Endodermal cell (in vitro differentiated cells): ENCODE measurements at regions not wholly inside any gene's neighbourhood (a gene's known extent, or its start where the extent isn't known, plus 50 kb on each side); places are given as distances from the start of the nearest gene placed in this dataset.

Source experiments
- DNase-seq: peaks from one replicate; pipeline ENCODE4 v3.0.0-alpha.2; 2017
- H3K27ac ChIP-seq: 2 replicates; pipeline ENCODE4 v1.5.1; 2013; ENCODE audit warnings: mild to moderate bottlenecking, low read depth, low read length, moderate library complexity
- H3K27me3 ChIP-seq: 2 replicates; pipeline ENCODE4 v1.6.1; 2013; ENCODE audit warnings: mild to moderate bottlenecking, low read length, moderate library complexity; ENCODE audit not compliant: insufficient read depth, control insufficient read depth, poor library complexity, severe bottlenecking
- H3K36me3 ChIP-seq: 2 replicates; pipeline ENCODE4 v1.7.0; 2013; ENCODE audit warnings: mild to moderate bottlenecking, low read length, moderate library complexity; ENCODE audit not compliant: control insufficient read depth, insufficient read depth
- H3K4me1 ChIP-seq: one replicate; pipeline ENCODE4 v1.7.0; 2013; ENCODE audit warnings: low read length; ENCODE audit not compliant: control insufficient read depth, insufficient read depth
- H3K4me3 ChIP-seq: 2 replicates; pipeline ENCODE4 v1.5.1; 2013; ENCODE audit warnings: mild to moderate bottlenecking, low read length, moderate library complexity
- H3K9ac ChIP-seq: 2 replicates; pipeline ENCODE4 v1.6.1; 2013; ENCODE audit warnings: mild to moderate bottlenecking, low read length, moderate library complexity; ENCODE audit not compliant: poor library complexity, severe bottlenecking; ENCODE audit errors: extremely low read depth
- H3K9me3 ChIP-seq: 2 replicates; pipeline ENCODE4 v1.6.1; 2013; ENCODE audit warnings: mild to moderate bottlenecking, low read length, moderate library complexity; ENCODE audit not compliant: control insufficient read depth
- H3K27ac Mint-ChIP-seq: 2 replicates; pipeline ENCODE4 v1.8.0; 2020; ENCODE audit warnings: mixed read lengths
- H3K27me3 Mint-ChIP-seq: 2 replicates; pipeline ENCODE4 v1.8.0; 2021; ENCODE audit warnings: mild to moderate bottlenecking, mixed read lengths; ENCODE audit not compliant: insufficient read depth
- H3K36me3 Mint-ChIP-seq: 2 replicates; pipeline ENCODE4 v1.8.0; 2020; ENCODE audit warnings: low read depth, mixed read lengths
- H3K4me1 Mint-ChIP-seq: 2 replicates; pipeline ENCODE4 v1.8.0; 2020; ENCODE audit warnings: mixed read lengths
- H3K4me3 Mint-ChIP-seq: 2 replicates; pipeline ENCODE4 v1.8.0; 2020; ENCODE audit warnings: mild to moderate bottlenecking, moderate library complexity, mixed read lengths
- H3K9me3 Mint-ChIP-seq: 2 replicates; pipeline ENCODE4 v1.8.0; 2020; ENCODE audit warnings: mild to moderate bottlenecking, mixed read lengths
- WGBS, 2 experiments: methylation state at CpG; one replicate each; pipeline versions ENCODE4 v1.1.5 to v1.1.7; 2013; ENCODE audit warnings: missing lambda C conversion rate in 2 of 2, mixed read lengths in 1 of 2; ENCODE audit not compliant: insufficient coverage in 1 of 2, insufficient read length in 1 of 2; 5-methylcytosine and 5-hydroxymethylcytosine counted together
- TF ChIP-seq, protein P1 (sequence below): fragments of 200-600 bp; sonication (generic); conservative IDR thresholded peaks from 2 replicates; pipeline ENCODE4 v1.5.0; 2021; ENCODE audit warnings: antibody characterized with exemption, mild to moderate bottlenecking

DNA sequence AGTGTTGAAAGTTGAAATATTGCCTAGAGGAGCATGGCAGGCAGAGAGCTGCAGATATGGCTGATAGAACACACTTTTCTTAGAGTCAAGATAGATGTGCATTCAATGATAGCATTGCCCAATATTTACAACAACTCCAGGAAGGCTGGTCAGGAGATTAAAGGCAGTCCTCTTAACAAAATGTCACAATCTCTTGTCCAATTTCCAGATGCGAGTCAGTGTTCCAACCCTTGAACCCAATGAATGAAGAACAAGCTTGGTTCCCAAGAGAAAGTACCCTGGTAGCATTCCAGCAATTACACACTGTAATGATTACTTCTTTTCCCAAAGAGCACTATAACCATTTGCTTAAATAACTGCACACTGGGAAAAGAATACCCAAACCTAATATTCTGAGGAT lies 839.4 kb upstream of the VRK2 start:
- H3K9me3 Mint-ChIP-seq = no peaks in the 10 kb centered on the region
- H3K4me3 Mint-ChIP-seq = no peak overlapping the region
- H3K4me1 ChIP-seq = no peaks in the 10 kb centered on the region
- TF ChIP-seq, protein P1, sequence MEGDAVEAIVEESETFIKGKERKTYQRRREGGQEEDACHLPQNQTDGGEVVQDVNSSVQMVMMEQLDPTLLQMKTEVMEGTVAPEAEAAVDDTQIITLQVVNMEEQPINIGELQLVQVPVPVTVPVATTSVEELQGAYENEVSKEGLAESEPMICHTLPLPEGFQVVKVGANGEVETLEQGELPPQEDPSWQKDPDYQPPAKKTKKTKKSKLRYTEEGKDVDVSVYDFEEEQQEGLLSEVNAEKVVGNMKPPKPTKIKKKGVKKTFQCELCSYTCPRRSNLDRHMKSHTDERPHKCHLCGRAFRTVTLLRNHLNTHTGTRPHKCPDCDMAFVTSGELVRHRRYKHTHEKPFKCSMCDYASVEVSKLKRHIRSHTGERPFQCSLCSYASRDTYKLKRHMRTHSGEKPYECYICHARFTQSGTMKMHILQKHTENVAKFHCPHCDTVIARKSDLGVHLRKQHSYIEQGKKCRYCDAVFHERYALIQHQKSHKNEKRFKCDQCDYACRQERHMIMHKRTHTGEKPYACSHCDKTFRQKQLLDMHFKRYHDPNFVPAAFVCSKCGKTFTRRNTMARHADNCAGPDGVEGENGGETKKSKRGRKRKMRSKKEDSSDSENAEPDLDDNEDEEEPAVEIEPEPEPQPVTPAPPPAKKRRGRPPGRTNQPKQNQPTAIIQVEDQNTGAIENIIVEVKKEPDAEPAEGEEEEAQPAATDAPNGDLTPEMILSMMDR = no peak
- no peak overlapping the region for H3K9ac ChIP-seq
- H3K4me3 ChIP-seq = no peak overlapping the region
- H3K36me3 Mint-ChIP-seq = no peaks in the 10 kb centered on the region
- no peak overlapping the region for H3K27ac Mint-ChIP-seq
- WGBS, 2 experiments = 90 to 100% methylated on average over 1 of the region's 1 CpG
- no peaks in the 10 kb centered on the region for H3K9me3 ChIP-seq
- H3K27me3 ChIP-seq = no peaks in the 10 kb centered on the region
- H3K4me1 Mint-ChIP-seq = no peaks in the 10 kb centered on the region
- no peak for DNase-seq
- H3K36me3 ChIP-seq = no peaks in the 10 kb centered on the region
- H3K27me3 Mint-ChIP-seq = no peaks in the 10 kb centered on the region
- no peak overlapping the region for H3K27ac ChIP-seq

DNA sequence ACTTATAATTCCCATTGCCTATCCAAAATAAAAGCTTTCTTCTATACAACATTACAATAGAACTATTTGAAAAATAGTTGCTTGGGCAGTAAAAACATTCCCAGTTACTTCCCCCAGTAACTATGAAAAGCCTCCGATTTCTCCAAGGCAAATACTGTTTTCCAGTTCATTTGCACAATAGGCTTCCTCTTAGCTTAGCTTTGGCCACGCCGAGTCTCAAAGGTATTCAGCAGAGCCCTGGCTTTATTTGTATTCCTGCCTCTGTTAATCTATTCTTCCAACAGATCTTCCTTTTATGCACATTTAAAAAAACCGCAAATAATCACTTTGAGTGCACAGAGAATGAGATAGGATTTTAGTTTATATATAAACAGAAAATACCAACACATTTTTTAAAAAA lies 836.8 kb upstream of the VRK2 start:
- no peak for DNase-seq
- Histone ChIP-seq H3K4me3 (no peak overlapping the region), H3K9ac (no peak overlapping the region), H3K9me3 (no peaks in the 10 kb centered on the region), H3K4me1 (no peaks in the 10 kb centered on the region), H3K36me3 (no peaks in the 10 kb centered on the region), H3K27ac (no peak overlapping the region), H3K27me3 (no peaks in the 10 kb centered on the region)
- Mint-ChIP-seq H3K27ac (no peak overlapping the region), H3K36me3 (no peaks in the 10 kb centered on the region), H3K9me3 (no peaks in the 10 kb centered on the region), H3K4me3 (no peak overlapping the region), H3K4me1 (no peaks in the 10 kb centered on the region), H3K27me3 (no peaks in the 10 kb centered on the region)
- TF ChIP-seq, protein P1 = no peak
- WGBS, 2 experiments = 72 to 82% methylated on average over 3 of the region's 4 CpGs

DNA sequence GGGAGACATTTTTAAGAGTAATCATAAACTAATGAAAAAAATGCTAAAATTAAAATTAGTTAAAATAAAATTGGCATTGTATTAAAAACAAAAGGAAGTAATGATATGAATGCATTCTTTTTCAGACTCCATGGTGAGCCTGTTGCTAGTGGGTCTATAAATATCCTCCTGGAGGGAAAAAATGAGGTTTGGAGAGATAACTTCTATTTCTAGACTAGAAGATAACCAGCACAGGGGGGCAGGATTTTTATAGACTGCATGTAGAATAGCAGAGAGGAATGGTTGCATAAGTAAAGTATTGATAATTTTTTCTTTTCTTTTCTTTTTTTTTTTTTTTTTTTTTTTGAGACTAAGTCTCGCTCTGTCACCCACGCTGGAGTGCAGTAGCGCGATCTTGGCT lies 835.8 kb upstream of the VRK2 start:
- Histone ChIP-seq H3K4me1 (no peaks in the 10 kb centered on the region), H3K9me3 (no peaks in the 10 kb centered on the region), H3K36me3 (no peaks in the 10 kb centered on the region), H3K9ac (no peak overlapping the region), H3K27ac (no peak overlapping the region), H3K27me3 (no peaks in the 10 kb centered on the region), H3K4me3 (no peak overlapping the region)
- Mint-ChIP-seq H3K4me3 (no peak overlapping the region), H3K27me3 (no peaks in the 10 kb centered on the region), H3K27ac (no peak overlapping the region), H3K4me1 (no peaks in the 10 kb centered on the region), H3K9me3 (peaks cover 2% of the 10 kb centered on the region), H3K36me3 (no peaks in the 10 kb centered on the region)
- TF ChIP-seq, protein P1 = no peak
- no peak for DNase-seq
- 84% methylated on average over 4 of the region's 4 CpGs; no CpG with 5 or more reads in 1 of the 2 experiments for WGBS, 2 experiments
